NCI-H187 (cell line): ENCODE measurements at regions not wholly inside any gene's neighbourhood (a gene's known extent, or its start where the extent isn't known, plus 50 kb on each side); places are given as distances from the start of the nearest gene placed in this dataset.
A peak's percentile ranks its signal among the peaks of the same experiment; 100 is the strongest.

ENCODE experiments used
- DNase-seq, 2 experiments: peaks; one replicate each; lab custom pipeline; 2025; lab: John Stamatoyannopoulos, UW

GRCh38 chr11:15906481-15907035, 449.8 kb downstream of the SOX6 start:
- no peak for DNase-seq

- DNase-seq = no peak
Measured at GRCh38 chr11:15907806-15908205, 448.5 kb downstream of the SOX6 start.

GRCh38 chr11:15909937-15910598, 446.3 kb downstream of the SOX6 start:
- DNase-seq = no peak

- no peak for DNase-seq
Measured at GRCh38 chr11:15910761-15911160, 445.6 kb downstream of the SOX6 start.

GRCh38 chr11:15911377-15912044, 444.8 kb downstream of the SOX6 start:
- DNase-seq = peak in 1 of 2 experiments; percentile 25

GRCh38 chr11:15912291-15912690, 444.1 kb downstream of the SOX6 start:
- no peak for DNase-seq

GRCh38 chr11:15912825-15913224, 443.5 kb downstream of the SOX6 start:
- no peak for DNase-seq

- no peak for DNase-seq
Measured at GRCh38 chr11:15913261-15913660, 443.1 kb downstream of the SOX6 start.
